ENCODE measurements at regions not wholly inside any gene's neighbourhood (a gene's known extent, or its start where the extent isn't known, plus 50 kb on each side); places are given as distances from the start of the nearest gene placed in this dataset.

DNA sequence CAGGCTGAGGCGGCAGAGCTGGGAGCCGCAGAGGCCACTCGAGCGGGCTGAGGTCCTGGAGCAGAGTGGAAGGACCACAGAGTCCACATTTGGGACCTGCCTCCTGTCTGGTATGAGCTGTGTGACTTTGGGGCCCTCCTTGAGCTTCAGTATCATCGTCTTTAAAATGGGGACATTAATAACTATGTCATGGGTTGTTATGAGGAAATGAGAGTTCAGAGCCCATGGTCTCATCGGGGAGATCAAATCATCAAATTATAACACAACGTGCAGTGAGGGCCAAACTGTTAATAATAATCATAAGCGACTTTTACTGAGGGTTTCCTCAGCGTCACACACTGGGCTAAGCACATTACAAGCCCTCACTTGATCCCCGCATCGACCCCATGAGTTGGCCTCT, 49.9 kb upstream of the CCDC167 start:
- DNase-seq (ENCODE audit: low spot score): no peak

More for the DNA sequence above, 49.9 kb upstream of the CCDC167 start:
- TF ChIP-seq, protein P1, sequence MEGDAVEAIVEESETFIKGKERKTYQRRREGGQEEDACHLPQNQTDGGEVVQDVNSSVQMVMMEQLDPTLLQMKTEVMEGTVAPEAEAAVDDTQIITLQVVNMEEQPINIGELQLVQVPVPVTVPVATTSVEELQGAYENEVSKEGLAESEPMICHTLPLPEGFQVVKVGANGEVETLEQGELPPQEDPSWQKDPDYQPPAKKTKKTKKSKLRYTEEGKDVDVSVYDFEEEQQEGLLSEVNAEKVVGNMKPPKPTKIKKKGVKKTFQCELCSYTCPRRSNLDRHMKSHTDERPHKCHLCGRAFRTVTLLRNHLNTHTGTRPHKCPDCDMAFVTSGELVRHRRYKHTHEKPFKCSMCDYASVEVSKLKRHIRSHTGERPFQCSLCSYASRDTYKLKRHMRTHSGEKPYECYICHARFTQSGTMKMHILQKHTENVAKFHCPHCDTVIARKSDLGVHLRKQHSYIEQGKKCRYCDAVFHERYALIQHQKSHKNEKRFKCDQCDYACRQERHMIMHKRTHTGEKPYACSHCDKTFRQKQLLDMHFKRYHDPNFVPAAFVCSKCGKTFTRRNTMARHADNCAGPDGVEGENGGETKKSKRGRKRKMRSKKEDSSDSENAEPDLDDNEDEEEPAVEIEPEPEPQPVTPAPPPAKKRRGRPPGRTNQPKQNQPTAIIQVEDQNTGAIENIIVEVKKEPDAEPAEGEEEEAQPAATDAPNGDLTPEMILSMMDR (IDR thresholded peaks at IDR 0.05; ENCODE audit: extremely low read depth, missing control alignments): no peak

Measured in GM20000 (cell line).